Neural progenitor cell (in vitro differentiated cells): ENCODE measurements at regions not wholly inside any gene's neighbourhood (a gene's known extent, or its start where the extent isn't known, plus 50 kb on each side); places are given as distances from the start of the nearest gene placed in this dataset.

Source experiments
- CTCF ChIP-seq: fragments of 200-600 bp; sonication (generic); IDR thresholded peaks from 2 replicates; pipeline ENCODE4 v1.5.1; 2017; ENCODE audit warnings: antibody characterized with exemption, mild to moderate bottlenecking
- EZH2 ChIP-seq: fragments of 200-600 bp; sonication (generic); IDR thresholded peaks from 2 replicates; pipeline ENCODE4 v1.6.1; 2017; ENCODE audit warnings: antibody characterized with exemption, mild to moderate bottlenecking, moderate library complexity

- TF ChIP-seq CTCF (no peak), EZH2 (no peak)
These were observed 108.9 kb downstream of the CDC7 start for GRCh38 chr1:91609551-91609950.
